ENCODE measurements at regions not wholly inside any gene's neighbourhood (a gene's known extent, or its start where the extent isn't known, plus 50 kb on each side); places are given as distances from the start of the nearest gene placed in this dataset.
"Not testable (repeated sequence)": the region's sequence is repeated elsewhere in the genome, so short reads cannot be mapped to it uniquely, and the experiment has no call there.

DNA sequence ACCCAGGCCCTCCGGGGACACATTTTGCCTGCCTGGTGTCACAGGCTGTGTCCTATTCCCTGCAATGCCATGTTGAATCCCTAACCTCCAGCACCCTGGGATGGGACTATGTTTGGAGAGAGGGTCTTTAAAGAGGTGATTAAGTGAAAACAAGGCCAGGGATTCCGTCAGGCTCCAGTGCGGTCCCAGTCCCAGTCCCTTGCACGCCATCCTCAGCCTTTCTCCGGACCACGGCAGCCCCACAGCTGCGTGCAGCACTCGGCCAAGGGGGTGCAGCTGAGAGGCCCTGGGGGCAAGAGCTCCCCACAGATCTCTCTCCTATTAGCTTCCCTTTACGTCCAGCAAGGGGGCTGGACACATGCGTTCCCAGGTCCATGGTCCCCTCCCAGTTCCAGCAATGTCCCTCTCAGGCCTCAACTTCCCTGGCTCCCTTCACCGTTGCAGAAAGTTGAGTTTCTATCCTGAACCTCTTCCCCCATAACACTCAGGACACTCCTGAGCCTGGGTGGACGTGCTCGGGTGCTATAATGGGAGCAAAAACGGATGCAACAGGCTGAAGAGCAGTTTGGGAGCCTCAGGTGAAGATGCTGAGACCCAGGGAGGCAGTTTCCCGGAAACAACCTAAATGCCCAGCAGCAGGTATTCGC lies 1422.7 kb downstream of the BRD1 start:
- no peak for DNase-seq

DNA sequence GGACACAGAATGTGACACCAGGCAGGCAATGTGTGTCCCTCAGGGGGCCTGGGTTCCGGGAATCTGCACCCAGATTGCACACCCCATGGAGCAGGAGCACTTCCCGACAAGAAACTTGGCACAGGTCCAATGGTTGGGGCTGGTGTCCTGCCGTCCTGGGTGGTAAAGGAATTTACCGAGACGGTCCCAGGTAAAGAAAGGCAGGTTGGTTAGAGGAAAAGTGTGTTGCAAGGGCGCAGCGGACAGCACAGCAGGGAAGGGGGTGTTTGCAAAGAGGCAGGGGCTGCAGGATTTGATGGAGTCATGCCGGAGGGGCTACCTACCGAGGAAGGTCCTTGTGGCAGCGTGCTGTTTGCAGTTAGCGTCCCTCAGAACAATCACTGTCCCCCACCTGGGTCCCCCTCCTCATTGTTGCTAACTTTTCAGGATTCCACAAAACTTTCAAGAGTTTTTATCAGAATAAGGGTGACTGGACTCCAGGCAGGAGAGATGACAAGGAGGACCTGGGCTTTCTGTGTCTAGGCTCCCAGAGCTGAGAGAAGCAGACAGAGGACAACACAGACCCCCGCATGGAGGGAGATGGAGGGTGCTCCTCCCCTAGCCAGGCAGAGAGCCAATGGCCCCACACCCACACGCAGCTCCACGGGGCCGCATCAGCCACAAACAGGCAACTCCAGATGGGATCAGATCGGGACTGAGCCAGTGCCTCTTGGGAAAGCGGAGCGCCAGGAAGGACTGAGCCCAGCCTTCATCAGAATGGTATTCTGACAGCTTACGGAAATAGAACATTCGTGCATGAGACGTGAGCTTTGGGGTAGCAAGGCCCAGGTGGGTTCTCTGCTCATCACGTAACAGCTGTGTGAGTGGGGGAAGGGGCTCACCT lies 1423.9 kb downstream of the BRD1 start:
- no peak for DNase-seq

DNA sequence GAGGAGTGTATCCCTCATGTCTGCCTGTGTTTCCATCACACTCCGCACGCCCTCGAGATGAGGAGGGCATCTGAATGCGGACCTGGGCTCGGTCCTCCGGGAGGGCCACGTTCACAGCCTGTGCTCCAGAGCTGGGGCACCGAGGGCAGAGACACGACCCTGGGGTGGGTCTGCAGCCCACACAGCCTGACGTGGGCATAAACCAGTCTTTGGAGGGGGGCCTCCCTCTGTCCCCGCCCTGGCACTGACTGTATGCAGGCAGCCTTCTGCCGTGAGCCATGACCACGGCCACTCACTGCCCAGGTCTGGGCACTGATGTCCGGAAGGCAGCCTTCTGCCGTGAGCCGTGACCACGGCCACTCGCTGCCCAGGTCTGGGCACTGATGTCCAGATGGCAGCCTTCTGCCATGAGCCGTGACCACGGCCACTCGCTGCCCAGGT lies 1425.1 kb downstream of the BRD1 start:
- no peak for DNase-seq

DNA sequence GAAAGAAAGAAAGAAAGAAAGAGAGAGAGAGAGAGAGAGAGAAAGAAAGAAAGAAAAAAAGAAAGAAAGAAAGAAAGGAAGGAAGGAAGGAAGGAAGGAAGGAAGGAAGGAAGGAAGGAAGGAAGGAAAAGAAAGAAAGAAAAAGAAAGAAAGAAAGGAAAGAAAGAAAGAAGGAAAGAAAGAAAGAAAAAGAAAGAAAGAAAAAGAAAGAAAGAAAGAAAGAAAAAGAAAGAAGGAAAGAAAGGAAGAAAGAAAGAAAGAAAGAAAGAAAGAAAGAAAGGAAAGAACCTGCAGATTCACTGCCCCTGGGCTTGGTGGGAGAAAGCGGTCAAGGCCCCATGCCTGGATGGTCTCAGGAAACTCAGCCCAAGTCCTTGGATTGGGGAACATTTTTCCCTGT lies 1426.2 kb downstream of the BRD1 start:
- not testable (repeated sequence) for DNase-seq

DNA sequence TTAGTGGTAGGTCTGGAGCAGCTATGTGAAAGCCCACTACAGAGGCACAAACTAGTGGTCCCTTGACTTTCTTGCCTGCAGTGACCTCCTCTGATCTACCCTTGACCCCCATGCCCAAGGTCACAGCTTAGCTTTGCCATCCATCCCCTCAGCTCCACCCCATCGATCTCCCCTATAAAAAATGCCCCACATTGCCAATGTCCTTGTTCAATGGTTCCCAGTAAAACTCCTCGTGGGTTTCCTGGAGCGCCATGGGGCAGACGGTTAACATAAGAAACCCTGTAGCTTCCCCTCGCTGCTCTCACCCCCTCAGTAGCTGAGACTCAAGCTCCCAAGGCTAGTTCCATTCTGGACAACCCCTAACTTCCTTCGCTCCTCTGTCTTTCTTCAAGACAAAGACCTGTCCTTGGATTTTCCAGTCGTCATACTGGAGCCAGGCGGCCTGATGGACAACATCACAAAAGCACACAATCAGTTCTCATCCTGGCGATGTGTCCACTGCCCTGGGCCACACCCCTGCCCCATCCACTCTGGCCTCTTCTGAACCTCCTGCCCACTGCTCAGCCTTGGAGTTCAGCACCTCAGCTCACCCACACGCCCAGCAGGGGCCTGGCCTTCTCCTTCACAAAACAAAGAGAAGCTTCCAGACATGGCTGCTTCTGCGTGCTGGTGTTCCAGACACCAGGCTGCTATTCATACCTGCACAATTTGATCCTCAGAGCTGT lies 1429.3 kb downstream of the BRD1 start:
- DNase-seq = no peak

DNA sequence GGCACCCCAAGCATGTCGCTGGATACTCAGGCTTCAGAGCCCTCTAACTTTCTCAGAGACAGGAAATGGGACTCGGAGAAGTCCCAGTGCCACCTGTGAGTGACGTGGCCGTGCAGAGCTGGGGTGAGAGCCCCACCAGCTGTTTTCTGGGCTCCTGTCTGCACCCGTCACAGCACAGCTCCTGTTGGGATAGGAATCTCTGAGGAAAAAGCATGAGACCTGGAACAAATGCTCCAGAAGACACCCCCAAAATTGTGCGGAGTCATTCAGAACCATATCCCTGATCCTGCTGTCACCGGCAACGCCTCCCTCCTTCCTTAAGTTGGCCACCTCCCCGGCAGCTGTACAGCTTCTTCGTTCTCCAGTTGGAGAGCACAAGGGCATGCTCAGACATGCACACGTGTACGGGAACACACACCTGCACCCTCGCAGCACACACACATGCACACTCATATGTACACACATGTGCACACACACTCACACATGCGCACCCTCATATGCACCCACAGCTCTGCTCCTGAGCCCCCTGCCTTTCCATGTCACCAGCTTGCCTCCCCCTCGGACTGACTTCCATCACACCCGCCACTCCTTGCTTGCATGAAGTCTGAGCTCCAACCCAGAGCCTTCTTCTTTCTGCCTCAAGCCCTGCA lies 1430.0 kb downstream of the BRD1 start:
- DNase-seq = no peak

DNA sequence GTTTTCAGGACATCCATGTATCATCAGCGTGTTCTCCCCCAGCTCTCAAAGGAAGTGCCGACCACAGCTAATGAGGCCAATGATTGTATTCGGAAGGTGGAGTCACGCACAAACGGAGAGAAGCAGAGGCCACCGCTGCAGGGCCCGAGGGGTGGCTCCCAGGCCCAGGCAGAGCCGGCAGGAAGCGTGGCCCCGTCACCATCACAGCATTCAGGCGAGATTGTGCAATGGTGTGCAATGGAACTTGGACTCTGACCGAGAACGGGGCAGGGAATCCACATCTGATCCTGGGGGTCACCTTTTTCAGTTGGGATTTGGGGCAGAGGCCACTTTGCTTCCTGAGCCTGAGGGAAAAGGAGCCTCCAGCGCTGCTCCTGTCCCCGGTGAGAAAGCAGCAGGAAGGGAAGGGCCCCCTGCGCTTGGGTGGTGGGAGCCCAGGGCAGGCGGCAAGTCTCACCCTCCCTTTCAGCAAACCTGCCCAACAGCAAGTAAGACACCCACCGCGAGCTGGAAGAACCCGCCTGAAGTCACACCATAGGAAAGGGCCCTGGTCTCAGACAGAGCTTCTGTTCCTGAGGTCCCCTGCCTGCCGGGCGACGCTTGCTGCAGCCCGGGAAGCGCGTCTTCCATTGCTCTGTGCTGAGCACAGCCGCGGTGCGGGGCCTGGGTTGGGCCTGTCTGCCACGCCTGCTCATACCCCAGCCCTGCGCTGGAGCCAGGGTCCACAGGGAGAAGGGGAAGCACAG lies 1430.7 kb downstream of the BRD1 start:
- no peak for DNase-seq

DNA sequence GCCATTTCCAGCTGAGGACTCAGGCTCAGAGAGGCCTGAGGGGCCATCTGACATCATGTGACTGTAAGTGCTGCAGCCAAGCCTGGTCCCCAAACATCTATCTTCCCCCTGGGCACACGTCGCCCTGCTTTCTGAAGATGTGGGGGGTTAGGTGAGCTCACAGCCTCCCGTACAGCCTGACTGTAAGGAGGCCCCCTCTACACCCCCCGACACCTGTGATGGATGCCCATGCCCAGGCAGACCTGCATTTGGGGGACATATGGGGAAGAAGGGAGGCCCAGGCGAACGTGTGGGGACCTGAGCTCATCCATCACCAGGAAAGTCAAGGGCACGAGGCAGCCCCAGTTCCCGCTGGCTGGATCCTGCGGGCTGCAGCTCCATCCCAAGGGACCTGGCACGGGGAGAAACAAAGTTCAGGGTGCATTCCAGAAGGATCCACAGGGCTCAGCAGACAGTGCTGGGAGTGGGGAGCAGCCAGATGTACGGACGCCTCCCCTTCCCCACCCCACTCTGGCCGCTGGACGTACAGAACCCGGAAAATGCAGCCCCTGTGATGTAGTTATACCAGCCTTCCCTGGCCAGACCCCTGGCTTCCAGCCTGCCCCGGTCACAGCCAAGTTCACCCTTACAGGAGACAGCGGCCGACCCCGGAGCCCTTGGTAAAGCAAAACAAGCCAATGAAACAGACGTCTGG lies 1431.4 kb downstream of the BRD1 start:
- no peak for DNase-seq

DNA sequence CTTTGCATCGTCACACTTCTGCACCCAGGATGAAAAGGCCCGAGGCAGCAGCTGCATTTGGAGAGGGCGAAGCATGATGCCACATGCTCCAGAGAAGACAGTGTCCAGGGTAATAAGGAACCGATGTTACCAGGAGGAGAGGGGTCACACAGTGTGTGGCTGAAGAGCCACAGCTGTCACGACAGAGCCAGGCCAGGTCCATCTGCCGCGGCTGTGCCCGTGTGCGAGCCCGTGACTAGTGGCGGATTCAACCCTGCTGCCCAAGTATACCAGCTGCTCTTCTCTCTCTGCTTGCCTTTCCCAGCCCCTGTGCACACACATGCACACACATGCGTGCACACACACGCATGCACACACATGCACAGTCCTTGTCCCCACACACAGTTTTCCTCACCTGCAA lies 1432.5 kb downstream of the BRD1 start:
- no peak for DNase-seq

DNA sequence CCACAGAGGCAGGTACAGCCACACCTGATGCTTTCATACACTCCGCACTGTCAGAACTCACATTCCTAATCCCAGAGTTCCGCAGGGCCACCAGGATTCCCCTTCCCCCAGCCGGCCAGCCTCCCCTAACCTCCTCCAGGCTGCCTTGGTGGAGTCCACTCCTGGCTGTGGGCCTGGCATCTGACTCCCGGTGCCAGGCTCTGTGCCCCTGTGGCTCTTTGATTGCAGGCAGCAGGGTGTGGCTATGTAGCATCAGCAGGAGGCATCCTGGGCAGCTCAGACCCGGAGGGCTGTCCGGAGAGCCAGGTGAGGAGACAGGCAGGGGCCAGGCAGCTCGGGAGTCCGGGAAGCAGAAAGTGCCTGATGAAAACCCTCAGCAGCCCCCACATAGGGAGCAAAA lies 1432.9 kb downstream of the BRD1 start:
- DNase-seq = no peak

DNA sequence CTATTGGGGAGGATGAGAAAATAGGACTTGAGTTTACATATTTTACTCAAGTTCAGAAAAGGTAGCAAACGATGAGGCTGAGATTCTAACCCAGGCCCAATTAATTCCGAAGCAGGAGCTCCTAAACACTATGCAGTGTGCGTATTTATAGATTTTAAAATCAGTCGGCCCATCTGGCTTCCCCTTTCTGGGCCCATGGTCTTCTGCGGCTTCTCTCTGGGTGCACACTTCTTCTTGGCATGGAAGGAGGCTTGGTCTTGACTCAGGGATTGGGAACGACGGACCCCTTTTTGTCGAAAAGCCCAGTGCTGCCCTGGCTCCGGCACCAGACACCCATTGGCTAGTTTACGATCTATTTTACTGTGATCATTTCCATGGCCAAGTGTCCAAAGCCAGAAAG lies 1433.8 kb downstream of the BRD1 start:
- DNase-seq = no peak

DNA sequence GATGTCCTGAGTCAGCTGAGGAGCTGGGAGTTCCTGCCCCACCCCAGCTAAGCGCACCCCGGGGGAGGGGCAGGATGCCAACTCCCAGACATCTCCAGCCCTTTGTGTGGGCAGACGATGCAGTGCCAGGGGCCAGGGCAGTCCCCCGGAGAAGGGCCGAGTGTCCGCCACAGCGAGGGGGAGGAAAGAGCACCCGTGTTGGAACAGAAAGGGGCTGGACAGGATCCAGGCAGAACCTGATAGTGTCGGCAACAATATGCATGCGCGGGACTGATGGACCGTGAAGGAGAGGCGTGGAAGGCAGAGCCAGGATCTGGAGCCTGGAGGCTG lies 1434.7 kb downstream of the BRD1 start:
- DNase-seq = no peak

DNA sequence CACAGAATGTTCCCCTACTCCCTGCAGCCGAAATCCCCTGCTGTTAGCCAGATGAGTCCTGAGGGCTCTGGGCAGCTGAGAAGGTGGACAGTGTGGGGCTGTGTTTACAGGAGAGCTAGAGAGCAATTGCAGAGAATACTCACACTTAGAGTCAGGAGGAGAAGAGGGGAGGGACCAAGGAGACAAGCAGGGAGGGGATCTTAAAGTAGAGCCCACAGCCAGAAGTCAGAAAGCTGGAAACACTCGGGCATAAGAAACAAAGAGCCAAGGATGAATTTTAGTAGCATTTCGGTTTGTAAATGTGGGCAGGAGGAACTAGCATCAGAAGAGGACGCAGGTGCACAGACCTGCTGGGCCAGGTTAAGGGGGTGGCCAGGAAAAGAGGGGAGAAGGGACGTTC lies 1435.9 kb downstream of the BRD1 start:
- DNase-seq = no peak

DNA sequence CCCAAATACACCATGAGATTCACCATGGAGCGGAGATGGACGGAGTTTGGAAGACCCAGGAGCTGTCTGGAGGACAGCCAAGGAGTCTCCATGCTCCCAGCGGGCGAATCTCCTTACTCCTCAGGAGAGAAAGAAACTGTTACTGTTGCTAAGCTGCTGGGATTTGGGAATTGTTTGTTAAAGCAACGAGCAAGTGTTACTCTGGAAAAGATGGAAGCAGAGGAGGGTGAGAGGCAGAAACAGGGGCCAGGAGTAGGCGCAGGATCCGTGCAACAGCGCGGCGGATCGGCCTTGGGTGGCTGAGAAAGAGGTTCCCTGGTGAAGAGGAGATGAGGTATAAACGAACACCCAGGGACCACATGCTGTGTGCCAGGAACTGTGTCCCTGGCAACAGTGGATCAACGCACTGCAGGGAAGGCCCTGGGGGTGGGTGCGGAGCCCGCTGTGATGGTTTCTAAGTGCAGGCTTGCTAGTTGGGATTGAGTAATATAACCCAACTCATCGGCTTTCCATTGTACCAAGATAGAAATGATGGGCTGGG lies 1436.4 kb downstream of the BRD1 start:
- DNase-seq = peak in 1 of 56 donors; percentile 10

DNA sequence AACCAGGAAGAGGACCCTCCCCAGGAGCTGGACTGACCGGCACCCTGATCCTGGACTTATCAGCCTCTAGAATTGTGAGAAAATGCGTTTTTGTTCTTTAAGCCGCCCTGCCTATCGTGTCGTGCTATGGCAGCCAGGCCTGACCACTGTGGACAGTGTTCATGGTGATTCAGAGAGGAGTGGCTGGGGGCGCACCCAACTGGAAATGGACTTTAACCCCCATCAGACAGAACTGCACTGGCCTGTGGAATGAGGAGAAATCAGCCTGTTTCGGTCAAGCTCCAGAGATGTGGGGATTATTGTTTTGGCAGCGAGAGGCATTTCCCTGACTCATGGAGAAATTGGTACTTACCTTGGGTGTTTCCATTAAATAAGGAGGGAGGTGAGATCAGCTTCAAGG lies 1437.8 kb downstream of the BRD1 start:
- DNase-seq = no peak

DNA sequence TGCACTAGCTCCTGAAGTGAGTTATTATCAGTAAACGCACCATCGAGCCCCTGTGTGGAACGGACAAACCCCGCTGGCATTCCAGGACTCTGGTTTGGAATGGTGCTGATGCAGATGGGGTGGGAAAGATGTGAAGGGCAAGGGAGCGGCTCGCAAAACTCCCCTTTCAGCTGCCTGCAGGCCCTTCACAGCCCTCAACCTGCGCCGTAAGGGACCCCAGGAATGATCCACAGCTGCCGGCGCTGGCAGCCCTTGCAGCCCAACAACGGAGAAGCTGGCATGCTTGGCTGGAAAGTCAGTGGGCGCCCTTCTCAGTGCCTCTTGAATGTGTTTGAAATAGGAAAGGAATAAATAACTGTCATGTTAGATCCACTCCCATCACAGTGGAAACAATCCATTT lies 1445.5 kb downstream of the BRD1 start:
- DNase-seq = no peak

DNA sequence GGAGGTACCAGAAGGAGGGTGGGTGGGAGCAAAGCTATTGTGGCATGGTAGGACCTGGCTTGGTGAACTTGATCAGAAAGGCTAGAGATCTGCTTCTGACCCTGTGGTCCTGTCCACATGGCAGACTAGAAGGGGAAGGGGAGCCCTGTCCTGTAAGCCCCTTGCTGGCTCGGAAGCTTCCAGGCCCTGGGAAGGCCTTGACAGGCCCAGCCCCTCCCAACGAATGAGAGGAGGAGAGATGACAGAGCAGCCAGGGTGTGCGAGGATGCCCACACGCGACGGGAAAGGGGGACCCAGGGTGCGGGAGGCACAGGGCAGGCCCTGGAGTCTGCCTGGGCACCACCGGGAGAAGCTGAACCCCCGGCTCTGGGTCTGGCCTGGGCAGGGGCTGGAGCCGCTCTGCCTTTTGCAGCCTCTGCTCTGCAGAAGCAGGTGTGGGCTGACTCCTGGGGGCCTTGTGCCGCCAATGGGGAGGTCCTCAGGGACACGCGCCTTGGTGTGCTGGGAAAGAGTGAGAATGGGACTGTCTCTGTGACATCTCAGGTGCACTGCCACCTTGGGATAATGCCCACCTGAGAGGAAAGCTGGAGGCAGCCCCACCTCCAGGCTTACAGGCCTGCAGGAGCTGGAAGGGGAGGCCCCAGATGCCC lies 1447.5 kb downstream of the BRD1 start:
- DNase-seq = no peak

DNA sequence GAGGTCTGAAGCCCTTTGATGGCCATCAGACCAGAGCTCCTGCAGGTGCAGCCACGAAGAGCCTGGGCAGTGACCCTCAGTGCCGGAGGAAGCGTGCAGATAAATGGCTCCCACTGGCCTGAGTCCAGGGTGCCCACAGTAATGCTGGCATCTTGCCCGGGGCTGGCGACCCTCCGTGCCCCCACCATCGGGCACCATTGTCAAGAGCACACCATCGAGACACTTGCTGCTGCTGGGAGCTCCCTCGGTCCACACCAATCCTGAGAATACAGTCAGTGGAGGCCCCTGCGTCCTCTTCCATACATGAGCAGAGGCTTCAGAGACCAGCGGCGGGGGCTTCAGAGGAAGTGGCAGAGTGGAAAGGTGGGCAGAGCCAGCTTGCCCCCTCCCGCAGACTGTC lies 1448.3 kb downstream of the BRD1 start:
- no peak for DNase-seq

DNA sequence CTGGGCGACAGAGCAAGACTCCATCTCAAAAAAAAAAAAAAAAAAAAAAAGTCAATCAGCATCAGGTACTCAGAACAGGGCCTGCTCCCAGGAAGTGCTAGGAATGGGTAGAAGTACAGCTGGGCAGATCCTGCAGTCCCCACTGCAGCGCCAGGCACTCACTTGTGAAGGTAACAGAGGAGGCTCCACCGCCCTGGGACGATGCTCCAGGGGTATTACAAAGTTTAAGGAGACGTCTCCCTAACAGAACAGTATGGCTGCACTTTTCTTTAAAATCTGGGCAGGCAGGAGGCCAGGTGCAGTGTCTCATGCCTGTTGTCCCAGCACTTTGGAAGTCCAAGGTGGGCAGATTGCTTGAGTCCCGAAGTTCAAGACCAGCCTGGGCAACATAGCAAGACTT lies 1449.0 kb downstream of the BRD1 start:
- no peak for DNase-seq

Measured in amygdala (tissue), 56 donors.